ENCODE measurements at regions not wholly inside any gene's neighbourhood (a gene's known extent, or its start where the extent isn't known, plus 50 kb on each side); places are given as distances from the start of the nearest gene placed in this dataset.

- no peak for TF ChIP-seq JUND (IDR thresholded peaks at IDR 0.05; ENCODE audit: low read depth)
- in situ Hi-C loops (cut with HindIII; ENCODE audit: low pct_unique_long_range_greater_than_20kb, low sequenced_read_pairs), result no loop called here
- no peak for DNase-seq (ENCODE audit: low read depth in 1 of 2, low spot score in 1 of 2)
Observed at GRCh38 chr6:118397671-118398465, 150.2 kb upstream of the PLN start.

- in situ Hi-C loops (cut with HindIII; ENCODE audit: low pct_unique_long_range_greater_than_20kb, low sequenced_read_pairs), result no loop called here
- TF ChIP-seq JUND (IDR thresholded peaks at IDR 0.05; ENCODE audit: low read depth), result no peak
- DNase-seq (ENCODE audit: low read depth in 1 of 2, low spot score in 1 of 2), result no peak
Observed at GRCh38 chr6:118400098-118400497, 148.0 kb upstream of the PLN start.

- in situ Hi-C loops (cut with HindIII; ENCODE audit: low pct_unique_long_range_greater_than_20kb, low sequenced_read_pairs), result no loop called here
- no peak for TF ChIP-seq JUND (IDR thresholded peaks at IDR 0.05; ENCODE audit: low read depth)
- no peak for DNase-seq (ENCODE audit: low read depth in 1 of 2, low spot score in 1 of 2)
Observed at GRCh38 chr6:118400582-118400981, 147.5 kb upstream of the PLN start.

- no peak for DNase-seq (ENCODE audit: low read depth in 1 of 2, low spot score in 1 of 2)
- in situ Hi-C loops (cut with HindIII; ENCODE audit: low pct_unique_long_range_greater_than_20kb, low sequenced_read_pairs), result no loop called here
Observed at GRCh38 chr6:118401325-118401975, 146.6 kb upstream of the PLN start.

GRCh38 chr6:118403036-118403435, 145.1 kb upstream of the PLN start:
- in situ Hi-C loops (cut with HindIII; ENCODE audit: low pct_unique_long_range_greater_than_20kb, low sequenced_read_pairs), result no loop called here
- no peak for DNase-seq (ENCODE audit: low read depth in 1 of 2, low spot score in 1 of 2)
- TF ChIP-seq JUND (IDR thresholded peaks at IDR 0.05; ENCODE audit: low read depth), result no peak

More at GRCh38 chr6:118401325-118401975, 146.6 kb upstream of the PLN start:
- no peak for TF ChIP-seq JUND (IDR thresholded peaks at IDR 0.05; ENCODE audit: low read depth)

GRCh38 chr6:118408863-118409262, 139.2 kb upstream of the PLN start:
- no peak for TF ChIP-seq JUND (IDR thresholded peaks at IDR 0.05; ENCODE audit: low read depth)
- no peak for DNase-seq (ENCODE audit: low read depth in 1 of 2, low spot score in 1 of 2)
- in situ Hi-C loops (cut with HindIII; ENCODE audit: low pct_unique_long_range_greater_than_20kb, low sequenced_read_pairs), result no loop called here

- in situ Hi-C loops (cut with HindIII; ENCODE audit: low pct_unique_long_range_greater_than_20kb, low sequenced_read_pairs), result no loop called here
- DNase-seq (ENCODE audit: low read depth in 1 of 2, low spot score in 1 of 2), result no peak
- TF ChIP-seq JUND (IDR thresholded peaks at IDR 0.05; ENCODE audit: low read depth), result no peak
Observed at GRCh38 chr6:118410001-118410400, 138.1 kb upstream of the PLN start.

Data from T47D (cell line).